IMR-90 (cell line): ENCODE measurements at regions not wholly inside any gene's neighbourhood (a gene's known extent, or its start where the extent isn't known, plus 50 kb on each side); places are given as distances from the start of the nearest gene placed in this dataset.

ENCODE experiments used
- ATAC-seq: fragments of 200-7000 bp; cut with Tn5 transposase; 2 replicates; pipeline ENCODE4 v1.9.1; 2020; ENCODE audit warnings: low read depth, mild to moderate bottlenecking, moderate library complexity
- BruUV-seq: library from RNA; stranded (reverse); fragments of 400-500 nt; replicated peaks from 2 replicates; lab custom pipeline; 2021; lab: Mats Ljungman, UMichigan
- CTCF ChIA-PET: fragments of 300-600 bp; formaldehyde crosslinking; extraction: SDS; loops from one replicate; lab custom pipeline; 2021; ENCODE audit warnings: antibody characterized with exemption; lab: Yijun Ruan, JAX
- POLR2A ChIA-PET: fragments of 300-600 bp; sonication (Branson Sonifier 250); formaldehyde crosslinking; loops from one replicate; lab custom pipeline; 2022; ENCODE audit warnings: antibody characterized with exemption; ENCODE audit not compliant: unreplicated experiment; lab: Charles Lee
- DNase-seq: peaks from one replicate; pipeline ENCODE4 v3.0.0; 2013
- H2AFZ ChIP-seq: replicated peaks from 2 replicates; pipeline ENCODE3; 2013; ENCODE audit warnings: low read length, mild to moderate bottlenecking; ENCODE audit not compliant: poor library complexity
- H2AK5ac ChIP-seq: 2 replicates; pipeline ENCODE4 v1.6.1; 2013; ENCODE audit warnings: low read depth, low read length, inconsistent platforms
- H2AK9ac ChIP-seq: replicated peaks from 2 replicates; pipeline ENCODE3; 2013; ENCODE audit warnings: mild to moderate bottlenecking, low read depth, low read length, moderate library complexity; ENCODE audit not compliant: poor library complexity
- H2BK120ac ChIP-seq: 2 replicates; pipeline ENCODE4 v1.6.1; 2013; ENCODE audit warnings: low read depth, low read length, inconsistent platforms
- H2BK15ac ChIP-seq: 3 replicates; pipeline ENCODE4 v1.6.1; 2013; ENCODE audit warnings: low read depth, low read length, inconsistent platforms
- H2BK20ac ChIP-seq: 2 replicates; pipeline ENCODE4 v1.6.1; 2013; ENCODE audit warnings: low read depth, mild to moderate bottlenecking, inconsistent platforms, low read length, moderate library complexity
- H2BK5ac ChIP-seq: 2 replicates; pipeline ENCODE4 v1.6.1; 2013; ENCODE audit warnings: mild to moderate bottlenecking, low read depth, low read length, inconsistent platforms; ENCODE audit not compliant: poor library complexity, severe bottlenecking
- H3K14ac ChIP-seq: replicated peaks from 2 replicates; pipeline ENCODE4 v1.6.1; 2013; ENCODE audit warnings: low read depth, low read length, inconsistent platforms
- H3K18ac ChIP-seq: 2 replicates; pipeline ENCODE4 v1.6.1; 2013; ENCODE audit warnings: low read depth, low read length, control low read depth
- H3K23ac ChIP-seq: 2 replicates; pipeline ENCODE4 v1.6.1; 2013; ENCODE audit warnings: low read depth, low read length, inconsistent platforms
- H3K27ac ChIP-seq: 2 replicates; pipeline ENCODE4 v1.5.1; 2013; ENCODE audit warnings: mild to moderate bottlenecking, control low read depth, low read length; ENCODE audit not compliant: insufficient read depth
- H3K27me3 ChIP-seq: 2 replicates; pipeline ENCODE4 v1.6.1; 2013; ENCODE audit warnings: low read length; ENCODE audit not compliant: control insufficient read depth, insufficient read depth
- H3K36me3 ChIP-seq: 2 replicates; pipeline ENCODE4 v1.6.1; 2013; ENCODE audit warnings: low read length, mixed read lengths; ENCODE audit not compliant: control insufficient read depth, insufficient read depth
- H3K4ac ChIP-seq: 2 replicates; pipeline ENCODE4 v1.6.1; 2013; ENCODE audit warnings: low read depth, low read length, inconsistent platforms
- H3K4me1 ChIP-seq: 2 replicates; pipeline ENCODE4 v1.6.1; 2013; ENCODE audit warnings: low read length, mixed read lengths; ENCODE audit not compliant: control insufficient read depth, insufficient read depth
- H3K4me2 ChIP-seq: 2 replicates; pipeline ENCODE4 v1.6.1; 2013; ENCODE audit warnings: low read depth, mild to moderate bottlenecking, control low read depth, low read length, moderate library complexity
- H3K4me3 ChIP-seq: 2 replicates; pipeline ENCODE4 v1.5.1; 2013; ENCODE audit warnings: low read depth, mild to moderate bottlenecking, control low read depth, low read length, moderate library complexity; ENCODE audit not compliant: insufficient read depth
- H3K56ac ChIP-seq: 2 replicates; pipeline ENCODE4 v1.6.1; 2013; ENCODE audit warnings: low read length, inconsistent platforms; ENCODE audit not compliant: insufficient read depth; ENCODE audit errors: extremely low read depth
- H3K79me1 ChIP-seq, 2 experiments: 2 replicates each; pipeline ENCODE4 v1.6.1; 2013; ENCODE audit warnings: low read length in 2 of 2, inconsistent platforms in 1 of 2, low read depth in 1 of 2
- H3K9ac ChIP-seq: 2 replicates; pipeline ENCODE4 v1.6.1; 2013; ENCODE audit warnings: low read depth, low read length, control low read depth
- H3K9me1 ChIP-seq: 2 replicates; pipeline ENCODE4 v1.6.1; 2013; ENCODE audit warnings: low read length, inconsistent platforms; ENCODE audit not compliant: insufficient read depth
- H3K9me3 ChIP-seq: 2 replicates; pipeline ENCODE4 v1.6.1; 2013; ENCODE audit warnings: low read length; ENCODE audit not compliant: control insufficient read depth, insufficient read depth
- H4K20me1 ChIP-seq: 2 replicates; pipeline ENCODE4 v1.6.1; 2013; ENCODE audit warnings: low read length, inconsistent platforms; ENCODE audit not compliant: insufficient read depth
- H4K5ac ChIP-seq: 2 replicates; pipeline ENCODE4 v1.6.1; 2013; ENCODE audit warnings: mild to moderate bottlenecking, low read depth, low read length, control low read depth
- H4K8ac ChIP-seq, 2 experiments: 2 replicates each; pipeline ENCODE4 v1.6.1; 2013; ENCODE audit warnings: low read depth in 2 of 2, low read length in 2 of 2, control low read depth in 1 of 2, inconsistent platforms in 1 of 2
- H4K91ac ChIP-seq: 2 replicates; pipeline ENCODE4 v1.6.1; 2013; ENCODE audit warnings: low read depth, low read length, inconsistent platforms; ENCODE audit not compliant: insufficient read depth
- BHLHE40 ChIP-seq: fragments of 150-350 bp; IDR thresholded peaks from 2 replicates; pipeline ENCODE4 v1.6.1; 2016; ENCODE audit warnings: mild to moderate bottlenecking, low read depth, low read length
- CEBPB ChIP-seq: IDR thresholded peaks from 2 replicates; pipeline ENCODE4 v1.6.1; 2012; ENCODE audit warnings: low read depth, low read length, improper control_type of control experiment
- CHD1 ChIP-seq: IDR thresholded peaks from 2 replicates; pipeline ENCODE4 v1.6.1; 2012; ENCODE audit warnings: low read depth, low read length, improper control_type of control experiment
- CTCF ChIP-seq: conservative IDR thresholded peaks from 2 replicates; pipeline ENCODE4 v1.5.1; 2012; ENCODE audit warnings: mild to moderate bottlenecking, low read depth, low read length, improper control_type of control experiment
- ELK1 ChIP-seq: fragments of 150-350 bp; IDR thresholded peaks from 2 replicates; pipeline ENCODE4 v1.6.1; 2016; ENCODE audit warnings: low read depth, mild to moderate bottlenecking, low read length, moderate library complexity, borderline replicate concordance
- FOS ChIP-seq: fragments of 150-350 bp; IDR thresholded peaks from 2 replicates; pipeline ENCODE4 v1.6.1; 2016; ENCODE audit warnings: low read depth, low read length
- MAFK ChIP-seq: IDR thresholded peaks from 2 replicates; pipeline ENCODE4 v1.6.1; 2012; ENCODE audit warnings: low read depth, low read length, improper control_type of control experiment
- MAZ ChIP-seq: IDR thresholded peaks from 2 replicates; pipeline ENCODE4 v1.6.1; 2012; ENCODE audit warnings: low read depth, mild to moderate bottlenecking, low read length, improper control_type of control experiment, moderate library complexity, borderline replicate concordance
- MXI1 ChIP-seq: IDR thresholded peaks from 2 replicates; pipeline ENCODE4 v1.6.1; 2012; ENCODE audit warnings: low read depth, mild to moderate bottlenecking, low read length, moderate library complexity, borderline replicate concordance
- NFE2L2 ChIP-seq: fragments of 150-350 bp; IDR thresholded peaks from 2 replicates; pipeline ENCODE4 v1.6.1; 2016; ENCODE audit warnings: low read depth, mild to moderate bottlenecking, low read length
- POLR2A ChIP-seq: IDR thresholded peaks from 2 replicates; pipeline ENCODE4 v1.6.1; 2012; ENCODE audit warnings: mild to moderate bottlenecking, low read depth, low read length
- RAD21 ChIP-seq: IDR thresholded peaks from 2 replicates; pipeline ENCODE4 v1.6.1; 2012; ENCODE audit warnings: low read length, improper control_type of control experiment
- RCOR1 ChIP-seq: IDR thresholded peaks from 2 replicates; pipeline ENCODE4 v1.6.1; 2012; ENCODE audit warnings: mild to moderate bottlenecking, low read length, improper control_type of control experiment; ENCODE audit not compliant: insufficient replicate concordance
- RFX5 ChIP-seq: IDR thresholded peaks from 2 replicates; pipeline ENCODE4 v1.8.0; 2012; ENCODE audit warnings: low read depth, mild to moderate bottlenecking, low read length, moderate library complexity
- SMC3 ChIP-seq: fragments of 150-350 bp; IDR thresholded peaks from 2 replicates; pipeline ENCODE4 v1.6.1; 2016; ENCODE audit warnings: low read depth, mild to moderate bottlenecking, antibody characterized with exemption, low read length, moderate library complexity
- USF2 ChIP-seq: fragments of 150-350 bp; IDR thresholded peaks from 2 replicates; pipeline ENCODE4 v1.6.1; 2017; ENCODE audit warnings: mild to moderate bottlenecking, antibody characterized with exemption, low read length, low read depth
- WGBS, 2 experiments: methylation state at CpG; one replicate each; pipeline versions ENCODE4 v1.1.5 to v1.1.7; 2013; ENCODE audit warnings: missing lambda C conversion rate in 2 of 2; ENCODE audit not compliant: insufficient read length in 1 of 2; ENCODE audit errors: extremely low coverage in 2 of 2; 5-methylcytosine and 5-hydroxymethylcytosine counted together
- dilution Hi-C: fragments of 300-500 bp; cut with HindIII; formaldehyde crosslinking; loops from one replicate; pipeline ENCODE4 v1.14.3; 2018; ENCODE audit warnings: low sequenced_read_pairs; ENCODE audit not compliant: unreplicated experiment
- in situ Hi-C: fragments of 300-500 bp; cut with MboI; formaldehyde crosslinking; loops from 3 replicates; pipeline ENCODE4 v1.14.3; 2019; ENCODE audit warnings: low sequenced_read_pairs, inconsistent platforms, mixed read lengths
- intact Hi-C: fragments of 100-400 bp; cut with micrococcal nuclease; formaldehyde crosslinking; loops from 2 replicates; pipeline ENCODE4 v1.10.0; 2022

- DNase-seq (no peak), ATAC-seq (no peak)
- H2BK20ac ChIP-seq, result no peak overlapping the region
- 0 out of 2 replicates have a peak, but pooled peaks cover 2% of the 10 kb centered on the region for H3K9me3 ChIP-seq
- no peak overlapping the region for H3K18ac ChIP-seq
- no peaks in the 10 kb centered on the region for H3K36me3 ChIP-seq
- H4K91ac ChIP-seq, result no peak overlapping the region
- H3K9ac ChIP-seq, result no peak overlapping the region
- no peak overlapping the region for H2BK120ac ChIP-seq
- no peak overlapping the region for H3K4me3 ChIP-seq
- no TSS peak for BruUV-seq
- dilution Hi-C loops, result no loop called here
- CTCF ChIA-PET, result interaction anchor here (0.7 to 1.3 kb wide), 2 partner anchors 9 to 114 kb away, joined by 3 read pairs; no protein-coding TSS in a partner anchor
- H3K23ac ChIP-seq, result no peak overlapping the region
- H3K4me2 ChIP-seq, result no peak overlapping the region
- no peak overlapping the region for H3K56ac ChIP-seq
- H2AK5ac ChIP-seq, result no peak overlapping the region
- TF ChIP-seq SMC3, result no peak
- TF ChIP-seq NFE2L2, result no peak
- TF ChIP-seq RAD21, result no peak
- TF ChIP-seq POLR2A, result no peak
- TF ChIP-seq CHD1, result no peak
- TF ChIP-seq BHLHE40, result no peak
- no peak for TF ChIP-seq USF2
- TF ChIP-seq CEBPB, result no peak
- TF ChIP-seq MAFK, result no peak
- TF ChIP-seq MXI1, result no peak
- no peak for TF ChIP-seq FOS
- TF ChIP-seq RCOR1, result no peak
- no peak for TF ChIP-seq MAZ
- TF ChIP-seq CTCF, result no peak
- no peak for TF ChIP-seq ELK1
- TF ChIP-seq RFX5, result no peak
- no peak overlapping the region for H2BK5ac ChIP-seq
- H2AK9ac ChIP-seq, result no peak overlapping the region
- no peak overlapping the region for H4K5ac ChIP-seq
- peaks cover 10% of the 10 kb centered on the region for H3K27me3 ChIP-seq
- no peak overlapping the region for H2AFZ ChIP-seq
- no CpG with 5 or more reads among the region's 6 CpGs for WGBS, 2 experiments
- no peaks in the 10 kb centered on the region for H4K20me1 ChIP-seq
- H3K27ac ChIP-seq, result no peak overlapping the region
- no peak overlapping the region for H2BK15ac ChIP-seq
- no peaks in the 10 kb centered on the region for H3K79me1 ChIP-seq
- POLR2A ChIA-PET, result interaction anchor here (0.5 kb wide), 1 partner anchor 195 kb away, joined by 4 read pairs; no protein-coding TSS in a partner anchor
- no peak overlapping the region for H4K8ac ChIP-seq
- in situ Hi-C loops, result no loop called here
- intact Hi-C loops, result no loop called here
- H3K4ac ChIP-seq, result no peak overlapping the region
- H3K9me1 ChIP-seq, result no peaks in the 10 kb centered on the region
- no peak overlapping the region for H3K14ac ChIP-seq
- no peaks in the 10 kb centered on the region; the same call in 1 of the 2 replicates for H3K4me1 ChIP-seq
These were observed 327.7 kb downstream of the BMP4 start for GRCh38 chr14:53628732-53629430.
